ENCODE measurements at regions not wholly inside any gene's neighbourhood (a gene's known extent, or its start where the extent isn't known, plus 50 kb on each side); places are given as distances from the start of the nearest gene placed in this dataset.

DNA sequence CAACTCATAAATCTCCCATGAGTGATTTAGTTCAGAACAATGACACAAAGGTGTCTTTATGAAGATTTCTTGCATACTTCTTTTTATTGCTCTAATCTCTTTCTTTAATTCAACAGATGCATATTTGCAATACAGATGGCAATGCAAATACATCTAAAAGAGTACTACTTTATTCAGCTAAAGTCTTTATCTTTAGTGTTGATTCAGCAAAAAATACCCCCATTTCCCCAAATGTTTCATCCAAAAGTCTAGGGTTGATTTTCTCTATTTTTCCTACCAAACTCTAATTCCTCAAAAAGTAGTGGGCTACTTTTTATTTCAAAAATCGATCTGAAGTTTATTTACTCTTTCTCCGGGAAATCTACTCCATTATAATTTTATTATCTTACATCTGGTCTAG lies 1055.2 kb downstream of the STIM2 start:
- H3K4me1 ChIP-seq (ENCODE audit: control insufficient read depth in 1 of 2, insufficient read depth in 2 of 2, low read length in 2 of 2) = no peaks in the 10 kb centered on the region
- H3K27me3 ChIP-seq (ENCODE audit: control insufficient read depth in 1 of 2, insufficient read depth in 2 of 2, low read length in 2 of 2) = no peaks in the 10 kb centered on the region
- no peak overlapping the region for H3K27ac ChIP-seq (ENCODE audit: low read depth, low read length)
- no peaks in the 10 kb centered on the region for H3K36me3 ChIP-seq (ENCODE audit: control insufficient read depth in 1 of 2, insufficient read depth in 2 of 2, low read length in 2 of 2)
- no peaks in the 10 kb centered on the region for H3K9me3 ChIP-seq (ENCODE audit: control insufficient read depth in 1 of 2, low read length in 2 of 2)
- H3K9ac ChIP-seq (ENCODE audit: low read depth in 1 of 2, low read length in 2 of 2) = no peak overlapping the region
- H3K4me3 ChIP-seq (ENCODE audit: low read depth in 1 of 2, low read length in 2 of 2) = no peak overlapping the region

DNA sequence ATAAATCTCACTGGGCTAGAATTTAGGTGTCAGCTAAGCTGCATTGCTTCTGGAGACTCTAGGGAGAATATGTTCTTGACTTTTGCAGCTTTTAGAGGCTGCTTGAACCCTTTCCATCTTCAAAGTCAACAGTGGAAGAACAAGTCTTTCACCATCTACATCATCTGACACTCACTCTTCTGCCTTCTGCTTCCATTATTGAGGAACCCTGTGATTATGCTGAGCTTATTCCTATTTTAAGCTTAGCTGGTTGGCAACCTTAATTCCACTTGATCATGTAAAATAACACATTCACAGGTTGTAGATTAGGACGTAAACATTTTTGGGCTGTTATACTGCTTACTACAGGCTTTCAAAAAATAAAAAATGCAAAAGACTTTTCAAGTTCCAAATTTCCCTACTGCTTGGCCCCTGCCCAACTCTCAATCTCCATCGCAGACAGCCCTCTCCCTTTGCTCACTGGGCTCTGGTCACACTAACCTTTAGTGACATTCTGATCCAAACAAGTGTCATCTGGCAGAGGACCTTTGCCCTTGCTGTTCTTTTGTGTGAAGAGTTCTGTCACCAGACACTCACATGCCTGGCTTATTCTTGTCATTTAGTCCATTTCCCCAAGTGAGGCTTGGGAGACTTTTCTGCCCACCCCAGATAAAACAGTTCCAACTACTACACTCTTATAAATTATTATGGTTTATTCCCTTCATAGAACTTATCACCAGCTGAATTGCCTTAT lies 1056.0 kb downstream of the STIM2 start:
- Histone ChIP-seq H3K36me3 (ENCODE audit: control insufficient read depth in 1 of 2, insufficient read depth in 2 of 2, low read length in 2 of 2) (no peaks in the 10 kb centered on the region), H3K9me3 (ENCODE audit: control insufficient read depth in 1 of 2, low read length in 2 of 2) (no peaks in the 10 kb centered on the region), H3K9ac (ENCODE audit: low read depth in 1 of 2, low read length in 2 of 2) (no peak overlapping the region), H3K27me3 (ENCODE audit: control insufficient read depth in 1 of 2, insufficient read depth in 2 of 2, low read length in 2 of 2) (no peaks in the 10 kb centered on the region), H3K4me3 (ENCODE audit: low read depth in 1 of 2, low read length in 2 of 2) (no peak overlapping the region), H3K27ac (ENCODE audit: low read depth, low read length) (no peak overlapping the region), H3K4me1 (ENCODE audit: control insufficient read depth in 1 of 2, insufficient read depth in 2 of 2, low read length in 2 of 2) (no peaks in the 10 kb centered on the region)

DNA sequence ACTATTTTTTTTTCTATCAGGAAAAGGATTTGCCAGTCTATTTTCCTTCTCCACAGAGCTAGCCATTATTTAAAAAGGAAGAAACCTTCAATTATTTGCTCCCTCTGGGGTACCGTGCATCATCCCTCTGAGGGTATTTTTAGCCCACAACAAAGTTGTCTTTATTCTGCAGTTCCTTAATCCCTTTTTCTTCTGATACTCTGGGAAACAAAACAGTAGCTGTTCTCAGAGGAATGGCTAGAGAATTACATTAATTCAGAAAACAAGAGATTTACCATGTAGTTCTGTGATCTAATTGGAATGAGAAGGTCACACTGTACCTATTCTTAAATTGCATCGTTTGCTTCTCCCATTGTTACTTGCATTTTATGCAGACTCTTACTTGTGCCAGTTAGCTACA lies 1056.7 kb downstream of the STIM2 start:
- H3K4me3 ChIP-seq (ENCODE audit: low read depth in 1 of 2, low read length in 2 of 2) = no peak overlapping the region
- H3K36me3 ChIP-seq (ENCODE audit: control insufficient read depth in 1 of 2, insufficient read depth in 2 of 2, low read length in 2 of 2) = no peaks in the 10 kb centered on the region
- H3K9me3 ChIP-seq (ENCODE audit: control insufficient read depth in 1 of 2, low read length in 2 of 2) = no peaks in the 10 kb centered on the region
- H3K4me1 ChIP-seq (ENCODE audit: control insufficient read depth in 1 of 2, insufficient read depth in 2 of 2, low read length in 2 of 2) = no peaks in the 10 kb centered on the region
- no peak overlapping the region for H3K9ac ChIP-seq (ENCODE audit: low read depth in 1 of 2, low read length in 2 of 2)
- no peak overlapping the region for H3K27ac ChIP-seq (ENCODE audit: low read depth, low read length)
- H3K27me3 ChIP-seq (ENCODE audit: control insufficient read depth in 1 of 2, insufficient read depth in 2 of 2, low read length in 2 of 2) = no peaks in the 10 kb centered on the region

DNA sequence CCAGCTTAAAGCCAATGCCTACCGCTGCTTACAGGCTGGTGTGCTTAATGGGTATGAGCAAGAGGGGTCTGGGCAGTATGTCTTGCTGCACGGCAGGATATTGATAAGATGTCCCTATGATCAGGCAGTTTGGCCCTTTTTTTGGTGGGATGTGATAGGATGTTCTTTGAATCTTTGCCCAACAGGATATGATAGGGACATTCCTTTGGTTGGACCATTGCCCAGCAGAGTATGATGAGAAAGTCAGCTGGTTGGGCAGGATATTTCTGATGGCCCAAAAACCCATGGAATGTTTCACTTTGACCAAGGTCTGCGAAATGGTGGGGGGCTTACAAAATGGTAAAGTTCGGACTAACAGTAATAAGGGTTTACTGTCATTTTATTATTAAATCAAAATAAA lies 1060.6 kb downstream of the STIM2 start:
- H3K4me1 ChIP-seq (ENCODE audit: control insufficient read depth in 1 of 2, insufficient read depth in 2 of 2, low read length in 2 of 2) = no peaks in the 10 kb centered on the region
- H3K4me3 ChIP-seq (ENCODE audit: low read depth in 1 of 2, low read length in 2 of 2) = no peak overlapping the region
- no peaks in the 10 kb centered on the region for H3K36me3 ChIP-seq (ENCODE audit: control insufficient read depth in 1 of 2, insufficient read depth in 2 of 2, low read length in 2 of 2)
- H3K9ac ChIP-seq (ENCODE audit: low read depth in 1 of 2, low read length in 2 of 2) = no peak overlapping the region
- H3K27ac ChIP-seq (ENCODE audit: low read depth, low read length) = no peak overlapping the region
- no peaks in the 10 kb centered on the region for H3K27me3 ChIP-seq (ENCODE audit: control insufficient read depth in 1 of 2, insufficient read depth in 2 of 2, low read length in 2 of 2)
- no peaks in the 10 kb centered on the region for H3K9me3 ChIP-seq (ENCODE audit: control insufficient read depth in 1 of 2, low read length in 2 of 2)

DNA sequence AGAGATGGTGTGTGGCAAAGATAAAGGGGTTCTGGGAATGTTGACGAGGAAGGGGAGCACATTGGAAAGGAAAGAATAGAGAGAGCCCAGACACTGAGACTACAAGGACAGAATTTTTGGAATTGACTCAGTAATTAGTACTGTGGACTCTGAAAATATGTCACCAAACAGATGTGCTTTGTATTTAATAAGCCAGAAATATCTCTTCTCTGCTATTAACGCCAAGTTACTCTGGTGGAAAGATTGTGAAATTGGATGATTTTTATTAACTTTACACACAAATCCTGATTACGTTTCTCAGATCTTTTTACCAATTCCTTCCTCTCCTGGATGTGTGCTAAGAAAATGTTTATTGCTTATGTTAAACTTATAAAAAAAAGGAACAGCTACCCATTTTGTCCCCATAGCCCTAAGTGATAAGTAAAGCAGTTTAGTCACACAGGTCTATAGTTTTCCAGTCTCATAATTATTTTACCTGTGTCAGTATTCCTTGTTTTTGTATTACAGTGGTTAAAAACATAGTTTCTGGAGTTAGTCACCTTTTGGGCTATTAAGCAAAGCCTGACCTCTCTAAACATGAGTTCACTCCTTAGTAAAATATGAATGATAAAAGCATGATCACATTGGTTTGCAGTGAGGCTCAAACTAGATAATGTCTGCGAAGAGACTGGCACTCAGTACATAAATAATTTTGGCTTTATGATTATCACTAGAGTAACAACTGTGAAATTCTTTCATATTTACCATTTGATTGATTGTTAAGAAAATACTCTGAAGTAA lies 1068.3 kb downstream of the STIM2 start:
- H3K27me3 ChIP-seq (ENCODE audit: control insufficient read depth in 1 of 2, insufficient read depth in 2 of 2, low read length in 2 of 2) = no peaks in the 10 kb centered on the region
- no peak overlapping the region for H3K9ac ChIP-seq (ENCODE audit: low read depth in 1 of 2, low read length in 2 of 2)
- no peak overlapping the region for H3K4me3 ChIP-seq (ENCODE audit: low read depth in 1 of 2, low read length in 2 of 2)
- peaks cover 0 to 4% of the 10 kb centered on the region in 2 donors for H3K9me3 ChIP-seq (ENCODE audit: control insufficient read depth in 1 of 2, low read length in 2 of 2)
- H3K36me3 ChIP-seq (ENCODE audit: control insufficient read depth in 1 of 2, insufficient read depth in 2 of 2, low read length in 2 of 2) = no peaks in the 10 kb centered on the region
- H3K4me1 ChIP-seq (ENCODE audit: control insufficient read depth in 1 of 2, insufficient read depth in 2 of 2, low read length in 2 of 2) = no peaks in the 10 kb centered on the region
- no peak overlapping the region for H3K27ac ChIP-seq (ENCODE audit: low read depth, low read length)

DNA sequence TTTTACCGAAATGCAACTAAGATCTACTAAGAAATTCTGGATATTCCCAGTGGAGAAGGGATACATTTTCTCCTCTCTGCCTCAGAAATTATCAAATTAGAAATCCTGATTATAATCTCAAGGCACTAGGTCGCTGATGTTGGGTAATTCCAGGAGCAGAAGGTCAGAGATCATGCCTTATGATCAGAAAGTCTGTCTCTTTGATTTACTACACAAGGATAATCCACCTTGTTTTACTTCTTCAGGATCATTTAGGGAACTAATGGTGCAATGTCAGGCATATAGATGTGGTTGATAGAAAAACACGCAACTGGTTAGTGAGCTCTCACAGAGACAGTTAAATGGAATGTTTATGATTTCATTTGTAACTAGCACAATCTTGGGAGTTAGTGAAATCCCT lies 1069.7 kb downstream of the STIM2 start:
- no peaks in the 10 kb centered on the region for H3K36me3 ChIP-seq (ENCODE audit: control insufficient read depth in 1 of 2, insufficient read depth in 2 of 2, low read length in 2 of 2)
- no peak overlapping the region for H3K27ac ChIP-seq (ENCODE audit: low read depth, low read length)
- peaks cover 0 to 4% of the 10 kb centered on the region in 2 donors for H3K9me3 ChIP-seq (ENCODE audit: control insufficient read depth in 1 of 2, low read length in 2 of 2)
- no peak overlapping the region for H3K4me3 ChIP-seq (ENCODE audit: low read depth in 1 of 2, low read length in 2 of 2)
- H3K27me3 ChIP-seq (ENCODE audit: control insufficient read depth in 1 of 2, insufficient read depth in 2 of 2, low read length in 2 of 2) = no peaks in the 10 kb centered on the region
- no peak overlapping the region for H3K9ac ChIP-seq (ENCODE audit: low read depth in 1 of 2, low read length in 2 of 2)
- no peaks in the 10 kb centered on the region for H3K4me1 ChIP-seq (ENCODE audit: control insufficient read depth in 1 of 2, insufficient read depth in 2 of 2, low read length in 2 of 2)

DNA sequence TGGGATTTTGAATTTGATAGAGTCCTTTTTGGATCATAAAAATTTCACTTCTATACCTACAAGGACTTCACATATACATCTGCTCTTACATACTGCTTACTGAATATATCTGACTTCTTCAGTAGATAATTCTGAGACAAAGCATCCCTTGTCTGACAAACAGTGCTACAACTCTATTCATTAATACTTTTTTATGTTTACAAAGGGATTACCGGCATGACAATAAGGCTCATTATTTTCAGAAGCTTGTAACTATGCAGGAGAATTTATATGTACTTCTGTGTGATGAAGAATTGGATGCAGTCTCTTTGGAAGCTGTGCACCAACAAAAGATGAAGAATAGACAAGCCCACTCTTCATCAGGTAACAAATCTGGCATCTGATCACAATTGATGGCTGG lies 1070.3 kb downstream of the STIM2 start:
- no peaks in the 10 kb centered on the region for H3K36me3 ChIP-seq (ENCODE audit: control insufficient read depth in 1 of 2, insufficient read depth in 2 of 2, low read length in 2 of 2)
- H3K9ac ChIP-seq (ENCODE audit: low read depth in 1 of 2, low read length in 2 of 2) = no peak overlapping the region
- no peaks in the 10 kb centered on the region for H3K27me3 ChIP-seq (ENCODE audit: control insufficient read depth in 1 of 2, insufficient read depth in 2 of 2, low read length in 2 of 2)
- no peaks in the 10 kb centered on the region for H3K4me1 ChIP-seq (ENCODE audit: control insufficient read depth in 1 of 2, insufficient read depth in 2 of 2, low read length in 2 of 2)
- H3K9me3 ChIP-seq (ENCODE audit: control insufficient read depth in 1 of 2, low read length in 2 of 2) = peaks cover 0 to 4% of the 10 kb centered on the region in 2 donors
- H3K4me3 ChIP-seq (ENCODE audit: low read depth in 1 of 2, low read length in 2 of 2) = no peak overlapping the region
- no peak overlapping the region for H3K27ac ChIP-seq (ENCODE audit: low read depth, low read length)

DNA sequence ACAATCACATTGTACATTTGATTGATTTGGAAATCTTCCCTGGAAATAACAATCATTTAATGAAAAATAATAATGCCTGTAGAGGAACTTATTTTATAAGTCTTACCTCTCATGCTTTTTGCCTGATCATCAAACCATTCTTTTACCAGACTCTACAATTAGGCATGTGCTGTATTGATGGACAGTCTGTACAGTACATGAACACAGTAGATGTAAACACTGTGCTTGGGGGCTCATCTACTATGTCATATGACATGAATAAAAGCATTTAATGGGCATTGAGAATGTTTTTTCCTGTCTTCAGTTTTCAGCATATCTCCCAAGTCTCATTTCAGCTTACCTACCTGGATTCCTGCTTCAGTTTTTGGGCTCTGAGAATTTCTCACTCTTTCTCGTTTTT lies 1070.9 kb downstream of the STIM2 start:
- H3K27me3 ChIP-seq (ENCODE audit: control insufficient read depth in 1 of 2, insufficient read depth in 2 of 2, low read length in 2 of 2) = no peaks in the 10 kb centered on the region
- no peak overlapping the region for H3K9ac ChIP-seq (ENCODE audit: low read depth in 1 of 2, low read length in 2 of 2)
- H3K27ac ChIP-seq (ENCODE audit: low read depth, low read length) = no peak overlapping the region
- no peaks in the 10 kb centered on the region for H3K4me1 ChIP-seq (ENCODE audit: control insufficient read depth in 1 of 2, insufficient read depth in 2 of 2, low read length in 2 of 2)
- H3K9me3 ChIP-seq (ENCODE audit: control insufficient read depth in 1 of 2, low read length in 2 of 2) = peaks cover 0 to 4% of the 10 kb centered on the region in 2 donors
- no peak overlapping the region for H3K4me3 ChIP-seq (ENCODE audit: low read depth in 1 of 2, low read length in 2 of 2)
- H3K36me3 ChIP-seq (ENCODE audit: control insufficient read depth in 1 of 2, insufficient read depth in 2 of 2, low read length in 2 of 2) = no peaks in the 10 kb centered on the region

DNA sequence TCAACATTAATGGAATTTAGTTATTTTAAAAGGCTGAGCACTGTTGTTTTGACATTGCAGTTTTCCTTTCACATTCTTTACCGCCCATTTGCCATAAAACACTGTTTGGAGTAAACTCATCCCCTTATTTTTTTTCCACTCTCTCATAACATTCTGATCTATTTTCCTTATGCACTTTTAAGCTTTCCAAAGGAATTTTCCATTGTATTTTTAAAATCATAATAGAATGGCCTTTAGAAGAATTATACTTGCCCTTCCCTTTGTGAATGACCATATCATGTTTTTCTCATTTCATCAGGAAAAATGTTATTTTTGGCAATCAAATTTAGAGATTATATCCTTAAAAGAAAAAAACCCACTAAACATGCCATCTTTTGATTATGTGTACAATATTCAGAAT lies 1074.2 kb downstream of the STIM2 start:
- no peaks in the 10 kb centered on the region for H3K27me3 ChIP-seq (ENCODE audit: control insufficient read depth in 1 of 2, insufficient read depth in 2 of 2, low read length in 2 of 2)
- H3K27ac ChIP-seq (ENCODE audit: low read depth, low read length) = no peak overlapping the region
- peaks cover 0 to 4% of the 10 kb centered on the region in 2 donors for H3K9me3 ChIP-seq (ENCODE audit: control insufficient read depth in 1 of 2, low read length in 2 of 2)
- H3K36me3 ChIP-seq (ENCODE audit: control insufficient read depth in 1 of 2, insufficient read depth in 2 of 2, low read length in 2 of 2) = no peaks in the 10 kb centered on the region
- H3K9ac ChIP-seq (ENCODE audit: low read depth in 1 of 2, low read length in 2 of 2) = no peak overlapping the region
- no peaks in the 10 kb centered on the region for H3K4me1 ChIP-seq (ENCODE audit: control insufficient read depth in 1 of 2, insufficient read depth in 2 of 2, low read length in 2 of 2)
- H3K4me3 ChIP-seq (ENCODE audit: low read depth in 1 of 2, low read length in 2 of 2) = no peak overlapping the region

DNA sequence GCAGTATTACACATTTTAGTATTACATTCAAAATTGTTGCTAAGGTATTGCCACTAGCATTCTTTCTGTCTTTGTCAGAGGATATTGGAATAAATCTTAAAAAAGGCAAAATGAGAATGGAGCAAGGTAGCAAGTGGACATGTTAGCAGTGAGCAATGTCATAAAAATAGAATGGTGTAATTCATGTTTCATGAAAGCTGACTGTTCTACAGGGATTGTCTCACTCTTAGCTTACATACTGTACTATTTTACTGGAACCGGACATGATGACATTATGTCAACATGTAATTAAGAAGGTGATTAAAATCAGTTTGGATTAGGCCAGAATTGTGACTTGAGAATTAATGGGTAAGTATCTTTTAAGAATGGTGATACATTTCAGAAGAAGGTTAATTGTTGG lies 1086.2 kb downstream of the STIM2 start:
- H3K27me3 ChIP-seq (ENCODE audit: control insufficient read depth in 1 of 2, insufficient read depth in 2 of 2, low read length in 2 of 2) = no peaks in the 10 kb centered on the region
- H3K9ac ChIP-seq (ENCODE audit: low read depth in 1 of 2, low read length in 2 of 2) = no peak overlapping the region
- H3K9me3 ChIP-seq (ENCODE audit: control insufficient read depth in 1 of 2, low read length in 2 of 2) = no peaks in the 10 kb centered on the region
- H3K36me3 ChIP-seq (ENCODE audit: control insufficient read depth in 1 of 2, insufficient read depth in 2 of 2, low read length in 2 of 2) = no peaks in the 10 kb centered on the region
- H3K4me1 ChIP-seq (ENCODE audit: control insufficient read depth in 1 of 2, insufficient read depth in 2 of 2, low read length in 2 of 2) = no peaks in the 10 kb centered on the region
- H3K27ac ChIP-seq (ENCODE audit: low read depth, low read length) = no peak overlapping the region
- no peak overlapping the region for H3K4me3 ChIP-seq (ENCODE audit: low read depth in 1 of 2, low read length in 2 of 2)

Measured in duodenal mucosa (tissue), 2 donors.